GM12878 (cell line): ENCODE measurements at regions not wholly inside any gene's neighbourhood (a gene's known extent, or its start where the extent isn't known, plus 50 kb on each side); places are given as distances from the start of the nearest gene placed in this dataset.

Experiments
- ATAC-seq: fragments of 200-7000 bp; cut with Tn5 transposase; 3 replicates; pipeline ENCODE4 v1.9.1; 2020; ENCODE audit warnings: mild to moderate bottlenecking, moderate library complexity
- BruUV-seq: library from RNA; stranded (reverse); fragments of 400-500 nt; replicated peaks from 2 replicates; lab custom pipeline; 2021; lab: Mats Ljungman, UMichigan
- CTCF ChIA-PET: fragments of 300-600 bp; sonication (Branson Sonifier 250); formaldehyde crosslinking; extraction: SDS; loops from one replicate; lab custom pipeline; 2021; ENCODE audit warnings: inconsistent platforms; lab: Yijun Ruan, JAX
- POLR2A ChIA-PET: fragments of 350-600 bp; formaldehyde crosslinking; extraction: SDS; loops from one replicate; lab custom pipeline; 2021; ENCODE audit warnings: inconsistent platforms; lab: Charles Lee
- RAD21 ChIA-PET: fragments of 300-600 bp; sonication (Branson Sonifier 250); formaldehyde crosslinking; loops from one replicate; lab custom pipeline; 2023; ENCODE audit warnings: antibody characterized with exemption; ENCODE audit not compliant: unreplicated experiment; lab: Charles Lee
- SMC1A ChIA-PET: fragments of 300-600 bp; sonication (Branson Sonifier 250); formaldehyde crosslinking; loops from one replicate; lab custom pipeline; 2023; ENCODE audit not compliant: unreplicated experiment, uncharacterized antibody; lab: Charles Lee
- DNase-seq: peaks from one replicate; pipeline ENCODE4 v3.0.0-alpha.2; 2011; ENCODE audit warnings: low read depth, low spot score
- FAIRE-seq: peaks from 3 replicates; lab custom pipeline; 2011; peaks lifted over from hg19 to GRCh38; lab: Jason Lieb, UNC
- H2AFZ ChIP-seq: 2 replicates; pipeline ENCODE4 v1.6.0; 2011; ENCODE audit warnings: low read depth, low read length, control low read depth; ENCODE audit not compliant: control insufficient read depth
- H3K27ac ChIP-seq: 2 replicates; pipeline ENCODE4 v1.5.1; 2011; ENCODE audit warnings: control low read depth; ENCODE audit not compliant: control insufficient read depth, insufficient read depth
- H3K27me3 ChIP-seq, 2 experiments: replicated peaks in 1 of 2; 2 replicates each; pipeline versions ENCODE4 v1.6.0 to v1.6.1; 2011; ENCODE audit warnings: low read length in 1 of 2; ENCODE audit not compliant: control insufficient read depth in 2 of 2, insufficient read depth in 2 of 2
- H3K36me3 ChIP-seq, 2 experiments: 2 replicates each; pipeline ENCODE4 v1.5.1; 2011; ENCODE audit warnings: low read length in 1 of 2; ENCODE audit not compliant: control insufficient read depth in 2 of 2, insufficient read depth in 2 of 2
- H3K4me1 ChIP-seq: 2 replicates; pipeline ENCODE4 v1.6.1; 2011; ENCODE audit warnings: mild to moderate bottlenecking, low read length, moderate library complexity, mixed read lengths; ENCODE audit not compliant: control insufficient read depth, insufficient read depth
- H3K4me2 ChIP-seq: 2 replicates; pipeline ENCODE4 v1.6.0; 2011; ENCODE audit warnings: control low read depth; ENCODE audit not compliant: control insufficient read depth, insufficient read depth
- H3K4me3 ChIP-seq: fragments of 200-600 bp; sonication (generic); 2 replicates; pipeline ENCODE4 v1.5.1; 2016
- H3K79me2 ChIP-seq: 2 replicates; pipeline ENCODE4 v1.6.0; 2011; ENCODE audit warnings: low read length; ENCODE audit not compliant: control insufficient read depth, insufficient read depth
- H3K9ac ChIP-seq: 2 replicates; pipeline ENCODE4 v1.8.0; 2011; ENCODE audit warnings: low read length, control low read depth, mixed read lengths; ENCODE audit not compliant: control insufficient read depth, insufficient read depth
- H3K9me3 ChIP-seq: replicated peaks from 3 replicates; pipeline ENCODE4 v1.5.1; 2011; ENCODE audit warnings: mild to moderate bottlenecking, low read length; ENCODE audit not compliant: control insufficient read depth, insufficient read depth
- H4K20me1 ChIP-seq: 2 replicates; pipeline ENCODE4 v1.6.0; 2011; ENCODE audit not compliant: control insufficient read depth, insufficient read depth
- BHLHE40 ChIP-seq, 2 experiments: fragments of 450-650 bp in 1 of 2; IDR thresholded peaks; 2 replicates each; pipeline ENCODE4 v1.6.1; 2011 to 2017; ENCODE audit warnings: low read depth in 2 of 2, borderline replicate concordance in 1 of 2, improper control_type of control experiment in 1 of 2, low read length in 1 of 2, mild to moderate bottlenecking in 1 of 2
- CEBPB ChIP-seq, 2 experiments: fragments of 150-350 bp in 1 of 2; IDR thresholded peaks; 2 replicates each; pipeline ENCODE4 v1.6.1; 2012 to 2014; ENCODE audit warnings: low read depth in 2 of 2, low read length in 2 of 2, borderline replicate concordance in 1 of 2, inconsistent platforms in 1 of 2
- JUNB ChIP-seq: IDR thresholded peaks from 2 replicates; pipeline ENCODE4 v1.6.1; 2016; ENCODE audit warnings: antibody characterized with exemption, mild to moderate bottlenecking
- MYC ChIP-seq: IDR thresholded peaks from 2 replicates; pipeline ENCODE4 v1.6.1; 2011; ENCODE audit warnings: mild to moderate bottlenecking, low read length, moderate library complexity, inconsistent platforms; ENCODE audit not compliant: insufficient read depth, insufficient replicate concordance, insufficient read length, severe bottlenecking
- NFIC ChIP-seq: IDR thresholded peaks from 2 replicates; pipeline ENCODE4 v1.6.1; 2012; ENCODE audit warnings: low read depth, mild to moderate bottlenecking, inconsistent platforms, low read length, moderate library complexity
- NFYA ChIP-seq: IDR thresholded peaks from 2 replicates; pipeline ENCODE4 v1.6.1; 2011; ENCODE audit warnings: low read depth, mild to moderate bottlenecking, low read length, improper control_type of control experiment, borderline replicate concordance
- NKRF ChIP-seq: fragments of 450-650 bp; conservative IDR thresholded peaks from 2 replicates; pipeline ENCODE4 v1.6.1; 2017; ENCODE audit warnings: mild to moderate bottlenecking, moderate library complexity
- PML ChIP-seq: IDR thresholded peaks from 2 replicates; pipeline ENCODE4 v1.6.1; 2012; ENCODE audit warnings: low read length, inconsistent platforms
- RELB ChIP-seq: fragments of 450-650 bp; IDR thresholded peaks from 2 replicates; pipeline ENCODE4 v1.6.1; 2017; ENCODE audit warnings: low read depth, mild to moderate bottlenecking, moderate library complexity
- RFX5 ChIP-seq: IDR thresholded peaks from 2 replicates; pipeline ENCODE4 v1.6.1; 2011; ENCODE audit warnings: low read depth, low read length, improper control_type of control experiment
- ZNF687 ChIP-seq: fragments of 450-650 bp; IDR thresholded peaks from 2 replicates; pipeline ENCODE4 v1.6.1; 2017; ENCODE audit warnings: mild to moderate bottlenecking, moderate library complexity
- WGBS: methylation state at CpG from one replicate; pipeline ENCODE4 v1.1.6; 2016; ENCODE audit warnings: low lambda C conversion rate; ENCODE audit not compliant: insufficient replicate concordance, insufficient coverage; ENCODE audit errors: missing lambda C conversion rate; 5-methylcytosine and 5-hydroxymethylcytosine counted together
- in situ Hi-C: fragments of 300-500 bp; cut with MboI; formaldehyde crosslinking; loops from 9 replicates; pipeline ENCODE4 v1.14.3; 2018; ENCODE audit warnings: mixed read lengths
- intact Hi-C: fragments of 100-400 bp; cut with micrococcal nuclease; formaldehyde crosslinking; loops from one replicate; pipeline ENCODE4 v1.14.2; 2022; ENCODE audit not compliant: unreplicated experiment
- TF ChIP-seq, protein P1 (sequence below): IDR thresholded peaks from 2 replicates; pipeline ENCODE4 v1.6.1; 2012; ENCODE audit warnings: low read depth, low read length, improper control_type of control experiment

GRCh38 chr22:48837341-48837935 is 990.2 kb downstream of the BRD1 start (continued):
- TF ChIP-seq CEBPB (IDR thresholded peaks at IDR 0.05; ENCODE audit: borderline replicate concordance in 1 of 2, low read depth in 2 of 2, low read length in 2 of 2) (no peak), RELB (no peak)
- TF ChIP-seq, all 136 proteins: peak for 0

DNA sequence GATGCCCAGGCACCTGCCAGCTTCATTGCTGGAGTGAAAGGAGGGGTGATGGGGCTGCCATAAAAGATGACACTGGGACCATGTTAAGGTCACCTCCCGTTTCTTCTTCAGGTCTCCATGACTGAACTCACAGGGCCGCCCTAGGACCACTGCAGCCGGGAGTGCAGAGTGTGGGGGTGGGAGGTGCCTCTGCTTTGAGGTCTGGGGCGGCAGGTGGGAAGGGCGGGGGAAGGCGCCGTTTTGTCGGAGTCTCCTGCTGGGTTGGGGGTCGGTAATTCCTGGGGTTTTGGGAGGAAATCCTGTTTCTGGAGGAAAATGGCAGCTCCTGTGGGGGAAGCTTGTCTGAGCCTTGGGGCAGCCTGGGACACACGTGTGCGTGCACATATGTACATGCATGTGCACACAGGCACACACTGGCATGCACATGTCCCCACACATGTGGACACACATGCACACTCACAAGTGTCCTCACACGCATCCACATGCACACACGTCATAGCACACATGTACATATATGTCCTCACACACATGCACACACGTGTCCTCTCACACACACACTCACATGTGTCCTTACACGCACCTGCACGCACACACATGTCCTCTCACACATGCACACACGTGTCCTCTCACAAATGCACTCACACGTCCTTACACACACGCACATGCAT is 990.9 kb downstream of the BRD1 start:
- WGBS, result 48% methylated on average over 19 of the region's 19 CpGs
- TF ChIP-seq BHLHE40 (IDR thresholded peaks at IDR 0.05; ENCODE audit: borderline replicate concordance in 1 of 2, low read depth in 2 of 2, low read length in 1 of 2) (no peak), NFIC (no peak), NFYA (no peak), ZNF687 (no peak), JUNB (no peak), PML (no peak), NKRF (no peak), RFX5 (no peak), MYC (no peak)
- TF ChIP-seq, protein P1, sequence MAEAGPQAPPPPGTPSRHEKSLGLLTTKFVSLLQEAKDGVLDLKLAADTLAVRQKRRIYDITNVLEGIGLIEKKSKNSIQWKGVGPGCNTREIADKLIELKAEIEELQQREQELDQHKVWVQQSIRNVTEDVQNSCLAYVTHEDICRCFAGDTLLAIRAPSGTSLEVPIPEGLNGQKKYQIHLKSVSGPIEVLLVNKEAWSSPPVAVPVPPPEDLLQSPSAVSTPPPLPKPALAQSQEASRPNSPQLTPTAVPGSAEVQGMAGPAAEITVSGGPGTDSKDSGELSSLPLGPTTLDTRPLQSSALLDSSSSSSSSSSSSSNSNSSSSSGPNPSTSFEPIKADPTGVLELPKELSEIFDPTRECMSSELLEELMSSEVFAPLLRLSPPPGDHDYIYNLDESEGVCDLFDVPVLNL, result no peak

More for the DNA sequence above, 990.9 kb downstream of the BRD1 start:
- in situ Hi-C loops (no loop called here), intact Hi-C loops (no loop called here)
- no peak overlapping the region for H3K4me2 ChIP-seq
- ChIA-PET CTCF (no interaction called here), POLR2A (no interaction called here), SMC1A (no interaction called here), RAD21 (no interaction called here)
- H3K4me3 ChIP-seq, result no peak overlapping the region
- DNase-seq (no peak), FAIRE-seq (no peak), ATAC-seq (no peak)
- no peak overlapping the region for H2AFZ ChIP-seq
- H4K20me1 ChIP-seq, result no peaks in the 10 kb centered on the region
- H3K36me3 ChIP-seq, result no peaks in the 10 kb centered on the region
- no peak overlapping the region for H3K9ac ChIP-seq
- BruUV-seq, result no TSS peak
- no peaks in the 10 kb centered on the region for H3K4me1 ChIP-seq
- H3K9me3 ChIP-seq, result no peaks in the 10 kb centered on the region; the same call in 2 of the 3 replicates
- no peaks in the 10 kb centered on the region for H3K27me3 ChIP-seq
- no peak overlapping the region for H3K27ac ChIP-seq
- no peaks in the 10 kb centered on the region for H3K79me2 ChIP-seq
